Endothelial cell of umbilical vein (primary cell): ENCODE measurements at regions not wholly inside any gene's neighbourhood (a gene's known extent, or its start where the extent isn't known, plus 50 kb on each side); places are given as distances from the start of the nearest gene placed in this dataset.

ENCODE experiments used
- BruUV-seq: library from RNA; stranded (reverse); fragments of 400-500 nt; replicated peaks from 2 replicates; lab custom pipeline; 2021; lab: Mats Ljungman, UMichigan
- CTCF ChIA-PET: fragments of 300-600, 350-600 bp; sonication (Branson Sonifier 250); formaldehyde crosslinking; loops from one replicate; lab custom pipeline; 2021; ENCODE audit warnings: antibody characterized with exemption, inconsistent platforms; lab: Charles Lee
- POLR2A ChIA-PET: fragments of 300-600, 350-600 bp; sonication (Branson Sonifier 250); formaldehyde crosslinking; loops from one replicate; lab custom pipeline; 2021; ENCODE audit warnings: antibody characterized with exemption, inconsistent platforms; lab: Charles Lee
- DNase-seq: peaks from one replicate; pipeline ENCODE4 v3.0.0-alpha.2; 2011; ENCODE audit warnings: low read depth, low spot score
- FAIRE-seq: peaks from 2 replicates; lab custom pipeline; 2011; peaks lifted over from hg19 to GRCh38; lab: Jason Lieb, UNC
- H2AFZ ChIP-seq: 2 replicates; pipeline ENCODE4 v1.6.0; 2012; ENCODE audit warnings: low read depth, low read length, control low read depth, inconsistent platforms
- H3K27ac ChIP-seq: 2 replicates; pipeline ENCODE4 v1.5.1; 2011; ENCODE audit warnings: low read depth, mild to moderate bottlenecking, control low read depth, low read length, moderate library complexity; ENCODE audit not compliant: insufficient read depth
- H3K27me3 ChIP-seq, 2 experiments: 2 replicates each; pipeline versions ENCODE4 v1.6.0 to v1.6.1; 2011; ENCODE audit warnings: low read length in 2 of 2, mixed read lengths in 1 of 2; ENCODE audit not compliant: control insufficient read depth in 2 of 2, insufficient read depth in 2 of 2
- H3K36me3 ChIP-seq, 2 experiments: 2 replicates in 1 of 2; 3 replicates in 1 of 2; pipeline ENCODE4 v1.5.1; 2011; ENCODE audit warnings: low read length in 2 of 2, mild to moderate bottlenecking in 1 of 2, moderate library complexity in 1 of 2; ENCODE audit not compliant: control insufficient read depth in 2 of 2, insufficient read depth in 2 of 2; ENCODE audit errors: extremely low read depth in 1 of 2
- H3K4me1 ChIP-seq: 3 replicates; pipeline ENCODE4 v1.5.1; 2011; ENCODE audit warnings: mild to moderate bottlenecking, low read length; ENCODE audit not compliant: control insufficient read depth, insufficient read depth; ENCODE audit errors: extremely low read depth
- H3K4me2 ChIP-seq: 2 replicates; pipeline ENCODE4 v1.6.1; 2011; ENCODE audit warnings: low read length, control low read depth, mixed read lengths; ENCODE audit not compliant: insufficient read depth
- H3K4me3 ChIP-seq, 3 experiments: fragments of 200-600 bp in 1 of 3; sonication (generic), shearing (Covaris generic) in 1 of 3; replicated peaks in 1 of 3; 2 replicates each; pipeline ENCODE4 v1.5.1; 2011 to 2016; ENCODE audit warnings: control low read depth in 3 of 3, low read length in 3 of 3, mild to moderate bottlenecking in 2 of 3, inconsistent platforms in 1 of 3, low read depth in 1 of 3, moderate library complexity in 1 of 3; ENCODE audit not compliant: insufficient read depth in 1 of 3
- H3K79me2 ChIP-seq: 2 replicates; pipeline ENCODE4 v1.6.0; 2012; ENCODE audit warnings: low read length, inconsistent platforms; ENCODE audit not compliant: control insufficient read depth, insufficient read depth
- H3K9ac ChIP-seq: replicated peaks from 2 replicates; pipeline ENCODE3; 2011; ENCODE audit warnings: low read length, control low read depth; ENCODE audit not compliant: insufficient read depth; ENCODE audit errors: extremely low read depth
- H3K9me1 ChIP-seq: replicated peaks from 3 replicates; pipeline ENCODE4 v1.6.0; 2011; ENCODE audit warnings: mild to moderate bottlenecking, low read length; ENCODE audit not compliant: control insufficient read depth, insufficient read depth; ENCODE audit errors: extremely low read depth
- H3K9me3 ChIP-seq: replicated peaks from 2 replicates; pipeline ENCODE4 v1.5.1; 2012; ENCODE audit warnings: low read length, inconsistent platforms; ENCODE audit not compliant: control insufficient read depth, insufficient read depth
- H4K20me1 ChIP-seq: replicated peaks from 2 replicates; pipeline ENCODE3; 2011; ENCODE audit warnings: mild to moderate bottlenecking, low read length; ENCODE audit not compliant: control insufficient read depth, insufficient read depth; ENCODE audit errors: extremely low read depth
- EZH2 ChIP-seq: IDR thresholded peaks from 2 replicates; pipeline ENCODE4 v1.6.1; 2012; ENCODE audit warnings: borderline replicate concordance, low read depth, mild to moderate bottlenecking, moderate library complexity, low read length, inconsistent platforms; ENCODE audit not compliant: severe bottlenecking
- FOS ChIP-seq: IDR thresholded peaks from 2 replicates; pipeline ENCODE4 v1.6.1; 2011; ENCODE audit warnings: mild to moderate bottlenecking, low read length, moderate library complexity, borderline replicate concordance; ENCODE audit not compliant: insufficient read depth
- GATA2 ChIP-seq: IDR thresholded peaks from 2 replicates; pipeline ENCODE4 v1.7.0; 2011; ENCODE audit warnings: low read depth, mild to moderate bottlenecking, moderate library complexity, mixed read lengths, low read length; ENCODE audit not compliant: insufficient read length, insufficient read depth
- JUN ChIP-seq: IDR thresholded peaks from 2 replicates; pipeline ENCODE4 v1.6.1; 2011; ENCODE audit warnings: borderline replicate concordance, low read depth; ENCODE audit not compliant: insufficient read length, insufficient read depth
- MAX ChIP-seq: IDR thresholded peaks from 2 replicates; pipeline ENCODE4 v1.6.1; 2011; ENCODE audit not compliant: insufficient read depth, insufficient read length
- MYC ChIP-seq: IDR thresholded peaks from one replicate; pipeline ENCODE4 v1.6.1; 2011; ENCODE audit warnings: mild to moderate bottlenecking, low read depth, low read length
- POLR2A ChIP-seq: IDR thresholded peaks from 2 replicates; pipeline ENCODE4 v1.6.1; 2012; ENCODE audit warnings: low read depth, mild to moderate bottlenecking, control low read depth, low read length
- POLR2AphosphoS5 ChIP-seq: IDR thresholded peaks from 2 replicates; pipeline ENCODE4 v1.6.1; 2012; ENCODE audit warnings: low read depth, mild to moderate bottlenecking, control low read depth, low read length, moderate library complexity; ENCODE audit not compliant: insufficient read depth
- dilution Hi-C: fragments of 300-500 bp; cut with MboI; formaldehyde crosslinking; loops from one replicate; pipeline ENCODE4 v1.15.0; 2019; ENCODE audit warnings: low sequenced_read_pairs; ENCODE audit not compliant: extremely low pct_ligation_motif_present
- intact Hi-C: fragments of 100-400 bp; cut with micrococcal nuclease; formaldehyde crosslinking; loops from one replicate; pipeline ENCODE4 v1.10.0; 2022
- TF ChIP-seq, protein P1 (sequence below), 2 donors: IDR thresholded peaks; 1 replicate in 1 of 2; 2 replicates in 1 of 2; pipeline ENCODE4 v1.5.1; 2011; ENCODE audit warnings: low read length in 2 of 2, mild to moderate bottlenecking in 2 of 2, moderate library complexity in 2 of 2, control low read depth in 1 of 2, inconsistent platforms in 1 of 2, low read depth in 1 of 2; ENCODE audit not compliant: insufficient read depth in 1 of 2; ENCODE audit errors: extremely low read depth in 1 of 2

GRCh38 chr3:95460274-95460673 lies 1354.1 kb upstream of the EPHA6 start:
- Histone ChIP-seq H2AFZ (no peak overlapping the region), H3K79me2 (no peaks in the 10 kb centered on the region), H3K4me1 (no peaks in the 10 kb centered on the region), H3K27ac (no peak overlapping the region), H3K9ac (no peak overlapping the region), H4K20me1 (no peaks in the 10 kb centered on the region), H3K4me3 (no peak overlapping the region), H3K9me3 (no peaks in the 10 kb centered on the region), H3K27me3 (no peaks in the 10 kb centered on the region), H3K9me1 (no peaks in the 10 kb centered on the region), H3K36me3 (no peaks in the 10 kb centered on the region), H3K4me2 (no peak overlapping the region)
- ChIA-PET POLR2A (no interaction called here), CTCF (no interaction called here)
- FAIRE-seq = no peak
- dilution Hi-C loops (no loop called here), intact Hi-C loops (no loop called here)
- TF ChIP-seq EZH2 (no peak), MYC (no peak), MAX (no peak), FOS (no peak), POLR2AphosphoS5 (no peak), POLR2A (no peak), JUN (no peak), GATA2 (no peak)
- TF ChIP-seq, protein P1, sequence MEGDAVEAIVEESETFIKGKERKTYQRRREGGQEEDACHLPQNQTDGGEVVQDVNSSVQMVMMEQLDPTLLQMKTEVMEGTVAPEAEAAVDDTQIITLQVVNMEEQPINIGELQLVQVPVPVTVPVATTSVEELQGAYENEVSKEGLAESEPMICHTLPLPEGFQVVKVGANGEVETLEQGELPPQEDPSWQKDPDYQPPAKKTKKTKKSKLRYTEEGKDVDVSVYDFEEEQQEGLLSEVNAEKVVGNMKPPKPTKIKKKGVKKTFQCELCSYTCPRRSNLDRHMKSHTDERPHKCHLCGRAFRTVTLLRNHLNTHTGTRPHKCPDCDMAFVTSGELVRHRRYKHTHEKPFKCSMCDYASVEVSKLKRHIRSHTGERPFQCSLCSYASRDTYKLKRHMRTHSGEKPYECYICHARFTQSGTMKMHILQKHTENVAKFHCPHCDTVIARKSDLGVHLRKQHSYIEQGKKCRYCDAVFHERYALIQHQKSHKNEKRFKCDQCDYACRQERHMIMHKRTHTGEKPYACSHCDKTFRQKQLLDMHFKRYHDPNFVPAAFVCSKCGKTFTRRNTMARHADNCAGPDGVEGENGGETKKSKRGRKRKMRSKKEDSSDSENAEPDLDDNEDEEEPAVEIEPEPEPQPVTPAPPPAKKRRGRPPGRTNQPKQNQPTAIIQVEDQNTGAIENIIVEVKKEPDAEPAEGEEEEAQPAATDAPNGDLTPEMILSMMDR (IDR thresholded peaks at IDR 0.05; ENCODE audit: extremely low read depth in 1 of 2, insufficient read depth in 1 of 2, low read depth in 1 of 2, low read length in 2 of 2) = no peak
- BruUV-seq = no TSS peak
- no peak for DNase-seq
